Astrocyte (in vitro differentiated cells and primary cell): ENCODE measurements at regions not wholly inside any gene's neighbourhood (a gene's known extent, or its start where the extent isn't known, plus 50 kb on each side); places are given as distances from the start of the nearest gene placed in this dataset.

ENCODE experiments used
- CTCF ChIP-seq: IDR thresholded peaks from 2 replicates; pipeline ENCODE4 v1.5.1; 2011; ENCODE audit warnings: low read depth, mild to moderate bottlenecking, inconsistent platforms, low read length, moderate library complexity; ENCODE audit not compliant: insufficient read depth
- EZH2 ChIP-seq: IDR thresholded peaks from 2 replicates; pipeline ENCODE4 v1.6.1; 2012; ENCODE audit warnings: mild to moderate bottlenecking, low read length, inconsistent platforms; ENCODE audit not compliant: insufficient read depth

GRCh38 chr10:78771808-78772455 lies 296.8 kb upstream of the ZMIZ1 start:
- TF ChIP-seq CTCF (no peak), EZH2 (no peak)
